SK-N-SH (cell line): ENCODE measurements at regions not wholly inside any gene's neighbourhood (a gene's known extent, or its start where the extent isn't known, plus 50 kb on each side); places are given as distances from the start of the nearest gene placed in this dataset.

ENCODE experiments used
- CTCF ChIA-PET: fragments of 300-600, 350-600 bp; formaldehyde crosslinking; extraction: SDS; loops from one replicate; lab custom pipeline; 2021; lab: Yijun Ruan, JAX
- POLR2A ChIA-PET: fragments of 350-600 bp; sonication (Branson Sonifier 250); formaldehyde crosslinking; extraction: SDS; loops from one replicate; lab custom pipeline; 2020; ENCODE audit warnings: antibody characterized with exemption, inconsistent platforms; lab: Yijun Ruan, JAX
- DNase-seq: peaks from one replicate; pipeline ENCODE4 v3.0.0; 2012
- H2AFZ ChIP-seq: fragments of 200-600 bp; sonication (generic); 2 replicates; pipeline ENCODE4 v1.8.1; 2016; ENCODE audit warnings: antibody characterized with exemption, mild to moderate bottlenecking, low read depth
- H3F3A ChIP-seq: fragments of 200-600 bp; sonication (generic); replicated peaks from 2 replicates; pipeline ENCODE3; 2016; ENCODE audit warnings: antibody characterized with exemption, mild to moderate bottlenecking; ENCODE audit not compliant: insufficient read depth
- H3K27ac ChIP-seq, 2 experiments: fragments of 200-500 bp in 1 of 2; fragments of 200-600 bp in 1 of 2; sonication (Bioruptor generic) in 1 of 2; sonication (generic), shearing (Covaris generic) in 1 of 2; 2 replicates each; pipeline versions ENCODE4 v1.5.1 to v1.6.1; 2014 to 2016; ENCODE audit warnings: low read depth in 2 of 2, inconsistent platforms in 1 of 2, low read length in 1 of 2, mild to moderate bottlenecking in 1 of 2, mixed read lengths in 1 of 2
- H3K27me3 ChIP-seq: fragments of 200-600 bp; sonication (generic), shearing (Covaris generic); 2 replicates; pipeline ENCODE4 v1.6.1; 2016; ENCODE audit warnings: mixed run types; ENCODE audit not compliant: insufficient read depth
- H3K36me3 ChIP-seq, 2 experiments: fragments of 200-500 bp in 1 of 2; fragments of 200-600 bp in 1 of 2; sonication (Bioruptor generic) in 1 of 2; sonication (generic) in 1 of 2; replicated peaks in 1 of 2; 2 replicates each; pipeline versions ENCODE3 to v1.5.1; 2014 to 2016; ENCODE audit warnings: low read length in 1 of 2, mild to moderate bottlenecking in 1 of 2; ENCODE audit not compliant: insufficient read depth in 2 of 2, control insufficient read depth in 1 of 2
- H3K4me1 ChIP-seq, 2 experiments: fragments of 200-500 bp in 1 of 2; fragments of 200-600 bp in 1 of 2; sonication (Bioruptor generic) in 1 of 2; sonication (generic), shearing (Covaris generic) in 1 of 2; 2 replicates each; pipeline versions ENCODE4 v1.5.1 to v1.6.1; 2014 to 2016; ENCODE audit warnings: low read depth in 1 of 2, low read length in 1 of 2, mixed run types in 1 of 2; ENCODE audit not compliant: insufficient read depth in 2 of 2, control insufficient read depth in 1 of 2
- H3K4me2 ChIP-seq: fragments of 200-600 bp; sonication (generic), shearing (Covaris generic); 2 replicates; pipeline ENCODE4 v1.6.1; 2017; ENCODE audit warnings: mixed run types
- H3K4me3 ChIP-seq, 2 experiments: fragments of 200-500 bp in 1 of 2; fragments of 200-600 bp in 1 of 2; sonication (Bioruptor generic) in 1 of 2; sonication (generic), shearing (Covaris generic) in 1 of 2; 2 replicates each; pipeline versions ENCODE4 v1.5.1 to v1.8.1; 2014 to 2016; ENCODE audit warnings: low read depth in 2 of 2, inconsistent platforms in 1 of 2, low read length in 1 of 2, mild to moderate bottlenecking in 1 of 2, mixed read lengths in 1 of 2, moderate library complexity in 1 of 2
- H3K79me2 ChIP-seq: fragments of 200-600 bp; sonication (generic); 2 replicates; pipeline ENCODE4 v1.8.1; 2017; ENCODE audit warnings: mild to moderate bottlenecking; ENCODE audit not compliant: insufficient read depth
- H3K9ac ChIP-seq: fragments of 200-600 bp; sonication (generic); 2 replicates; pipeline ENCODE4 v1.6.1; 2017; ENCODE audit warnings: mixed run types
- H3K9me2 ChIP-seq: fragments of 200-600 bp; sonication (generic); 2 replicates; pipeline ENCODE4 v1.6.1; 2017; ENCODE audit warnings: mixed run types
- H3K9me3 ChIP-seq: fragments of 200-600 bp; sonication (generic); 2 replicates; pipeline ENCODE4 v1.6.1; 2017; ENCODE audit warnings: mixed run types, mild to moderate bottlenecking, moderate library complexity
- H4K20me1 ChIP-seq: fragments of 200-600 bp; sonication (generic); 2 replicates; pipeline ENCODE4 v1.6.1; 2017; ENCODE audit warnings: mild to moderate bottlenecking, mixed run types; ENCODE audit not compliant: insufficient read depth
- EZH2phosphoT487 ChIP-seq: fragments of 200-600 bp; sonication (generic); IDR thresholded peaks from 2 replicates; pipeline ENCODE4 v1.6.1; 2017; ENCODE audit warnings: low read depth, mixed run types, mild to moderate bottlenecking, antibody characterized with exemption, moderate library complexity, borderline replicate concordance
- FOXJ3 ChIP-seq: sonication (generic); formaldehyde crosslinking; IDR thresholded peaks from 2 replicates; pipeline ENCODE4 v1.5.1; 2020; ENCODE audit warnings: mild to moderate bottlenecking, missing genetic modification reagents
- FOXM1 ChIP-seq: IDR thresholded peaks from 2 replicates; pipeline ENCODE4 v1.4.0; 2012; ENCODE audit warnings: low read depth, mild to moderate bottlenecking
- GABPA ChIP-seq: IDR thresholded peaks from 2 replicates; pipeline ENCODE4 v1.4.0; 2012; ENCODE audit warnings: low read depth, mild to moderate bottlenecking
- GATA2 ChIP-seq: sonication (generic); formaldehyde crosslinking; IDR thresholded peaks from 2 replicates; pipeline ENCODE4 v1.5.0; 2020; ENCODE audit warnings: mild to moderate bottlenecking, missing genetic modification reagents
- JUND ChIP-seq: IDR thresholded peaks from 2 replicates; pipeline ENCODE4 v1.4.0; 2012
- MEF2A ChIP-seq: IDR thresholded peaks from 2 replicates; pipeline ENCODE4 v1.4.0; 2012; ENCODE audit warnings: low read depth, borderline replicate concordance
- MXI1 ChIP-seq: IDR thresholded peaks from 2 replicates; pipeline ENCODE4 v1.6.1; 2012; ENCODE audit warnings: mild to moderate bottlenecking, low read depth, low read length, improper control_type of control experiment
- NRF1 ChIP-seq: IDR thresholded peaks from 2 replicates; pipeline ENCODE4 v1.6.1; 2012; ENCODE audit warnings: low read depth, mild to moderate bottlenecking, low read length
- RAD21 ChIP-seq: IDR thresholded peaks from 2 replicates; pipeline ENCODE4 v1.6.1; 2012; ENCODE audit warnings: mild to moderate bottlenecking, low read length
- RCOR1 ChIP-seq: fragments of 150-350 bp; IDR thresholded peaks from 2 replicates; pipeline ENCODE4 v1.6.1; 2017; ENCODE audit warnings: antibody characterized with exemption, low read length
- RFX5 ChIP-seq: IDR thresholded peaks from 2 replicates; pipeline ENCODE4 v1.6.1; 2012; ENCODE audit warnings: mild to moderate bottlenecking, improper control_type of control experiment, low read length
- SMC3 ChIP-seq: IDR thresholded peaks from 2 replicates; pipeline ENCODE4 v1.6.1; 2012; ENCODE audit warnings: low read depth, low read length, improper control_type of control experiment
- TAF1 ChIP-seq: IDR thresholded peaks from 2 replicates; pipeline ENCODE4 v1.6.1; 2012; ENCODE audit warnings: low read depth, mild to moderate bottlenecking, low read length, moderate library complexity, borderline replicate concordance
- TCF12 ChIP-seq: IDR thresholded peaks from 2 replicates; pipeline ENCODE4 v1.4.0; 2012
- TEAD4 ChIP-seq: IDR thresholded peaks from 2 replicates; pipeline ENCODE4 v1.4.0; 2012; ENCODE audit warnings: mild to moderate bottlenecking, borderline replicate concordance; ENCODE audit not compliant: insufficient read depth
- WGBS: methylation state at CpG from one replicate; pipeline ENCODE4 v1.1.6; 2017; ENCODE audit warnings: low lambda C conversion rate; 5-methylcytosine and 5-hydroxymethylcytosine counted together
- TF ChIP-seq, protein P1 (sequence below): IDR thresholded peaks from 2 replicates; pipeline ENCODE4 v1.4.0; 2012; ENCODE audit warnings: low read depth
- TF ChIP-seq, protein P2 (sequence below): IDR thresholded peaks from 2 replicates; pipeline ENCODE4 v1.4.0; 2012; ENCODE audit warnings: low read depth, borderline replicate concordance
- TF ChIP-seq, protein P3 (sequence below): IDR thresholded peaks from 2 replicates; pipeline ENCODE4 v1.6.1; 2012; ENCODE audit warnings: mild to moderate bottlenecking, low read depth, low read length, moderate library complexity
- TF ChIP-seq, protein P4 (sequence below): fragments of 150-350 bp; IDR thresholded peaks from 2 replicates; pipeline ENCODE4 v1.6.1; 2016; ENCODE audit warnings: mild to moderate bottlenecking, low read depth, low read length

- Histone ChIP-seq H3K4me3 (no peak overlapping the region), H3K79me2 (no peaks in the 10 kb centered on the region), H3K9me3 (no peaks in the 10 kb centered on the region), H3K4me2 (no peak overlapping the region), H3K36me3 (no peaks in the 10 kb centered on the region), H3F3A (no peaks in the 10 kb centered on the region), H3K9me2 (no peaks in the 10 kb centered on the region), H3K4me1 (peaks cover 0 to 13% of the 10 kb centered on the region in 2 experiments; a peak in 1 of 4 replicates), H3K27ac (no peak overlapping the region), H4K20me1 (no peaks in the 10 kb centered on the region), H3K27me3 (no peaks in the 10 kb centered on the region), H2AFZ (no peak overlapping the region), H3K9ac (no peak overlapping the region)
- DNase-seq: no peak
- POLR2A ChIA-PET: no interaction called here
- CTCF ChIA-PET: interaction anchor here (0.9 kb wide), 1 partner anchor 13 kb away, joined by 3 read pairs; no protein-coding TSS in a partner anchor
- TF ChIP-seq, protein P1, sequence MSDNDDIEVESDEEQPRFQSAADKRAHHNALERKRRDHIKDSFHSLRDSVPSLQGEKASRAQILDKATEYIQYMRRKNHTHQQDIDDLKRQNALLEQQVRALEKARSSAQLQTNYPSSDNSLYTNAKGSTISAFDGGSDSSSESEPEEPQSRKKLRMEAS: no peak
- no peak for TF ChIP-seq TEAD4
- no peak for TF ChIP-seq GABPA
- TF ChIP-seq RAD21: no peak
- no peak for TF ChIP-seq TAF1
- no peak for TF ChIP-seq JUND
- no peak for TF ChIP-seq MEF2A
- TF ChIP-seq, protein P2, sequence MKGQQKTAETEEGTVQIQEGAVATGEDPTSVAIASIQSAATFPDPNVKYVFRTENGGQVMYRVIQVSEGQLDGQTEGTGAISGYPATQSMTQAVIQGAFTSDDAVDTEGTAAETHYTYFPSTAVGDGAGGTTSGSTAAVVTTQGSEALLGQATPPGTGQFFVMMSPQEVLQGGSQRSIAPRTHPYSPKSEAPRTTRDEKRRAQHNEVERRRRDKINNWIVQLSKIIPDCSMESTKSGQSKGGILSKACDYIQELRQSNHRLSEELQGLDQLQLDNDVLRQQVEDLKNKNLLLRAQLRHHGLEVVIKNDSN: no peak
- no peak for TF ChIP-seq RFX5
- TF ChIP-seq, protein P3, sequence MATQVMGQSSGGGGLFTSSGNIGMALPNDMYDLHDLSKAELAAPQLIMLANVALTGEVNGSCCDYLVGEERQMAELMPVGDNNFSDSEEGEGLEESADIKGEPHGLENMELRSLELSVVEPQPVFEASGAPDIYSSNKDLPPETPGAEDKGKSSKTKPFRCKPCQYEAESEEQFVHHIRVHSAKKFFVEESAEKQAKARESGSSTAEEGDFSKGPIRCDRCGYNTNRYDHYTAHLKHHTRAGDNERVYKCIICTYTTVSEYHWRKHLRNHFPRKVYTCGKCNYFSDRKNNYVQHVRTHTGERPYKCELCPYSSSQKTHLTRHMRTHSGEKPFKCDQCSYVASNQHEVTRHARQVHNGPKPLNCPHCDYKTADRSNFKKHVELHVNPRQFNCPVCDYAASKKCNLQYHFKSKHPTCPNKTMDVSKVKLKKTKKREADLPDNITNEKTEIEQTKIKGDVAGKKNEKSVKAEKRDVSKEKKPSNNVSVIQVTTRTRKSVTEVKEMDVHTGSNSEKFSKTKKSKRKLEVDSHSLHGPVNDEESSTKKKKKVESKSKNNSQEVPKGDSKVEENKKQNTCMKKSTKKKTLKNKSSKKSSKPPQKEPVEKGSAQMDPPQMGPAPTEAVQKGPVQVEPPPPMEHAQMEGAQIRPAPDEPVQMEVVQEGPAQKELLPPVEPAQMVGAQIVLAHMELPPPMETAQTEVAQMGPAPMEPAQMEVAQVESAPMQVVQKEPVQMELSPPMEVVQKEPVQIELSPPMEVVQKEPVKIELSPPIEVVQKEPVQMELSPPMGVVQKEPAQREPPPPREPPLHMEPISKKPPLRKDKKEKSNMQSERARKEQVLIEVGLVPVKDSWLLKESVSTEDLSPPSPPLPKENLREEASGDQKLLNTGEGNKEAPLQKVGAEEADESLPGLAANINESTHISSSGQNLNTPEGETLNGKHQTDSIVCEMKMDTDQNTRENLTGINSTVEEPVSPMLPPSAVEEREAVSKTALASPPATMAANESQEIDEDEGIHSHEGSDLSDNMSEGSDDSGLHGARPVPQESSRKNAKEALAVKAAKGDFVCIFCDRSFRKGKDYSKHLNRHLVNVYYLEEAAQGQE: no peak
- TF ChIP-seq SMC3: no peak
- TF ChIP-seq FOXM1: no peak
- TF ChIP-seq RCOR1: no peak
- TF ChIP-seq FOXJ3 (CRISPR knock-in tag): no peak
- no peak for TF ChIP-seq MXI1
- no peak for TF ChIP-seq GATA2 (CRISPR knock-in tag)
- no peak for TF ChIP-seq EZH2phosphoT487
- no peak for TF ChIP-seq TCF12
- TF ChIP-seq, protein P4, sequence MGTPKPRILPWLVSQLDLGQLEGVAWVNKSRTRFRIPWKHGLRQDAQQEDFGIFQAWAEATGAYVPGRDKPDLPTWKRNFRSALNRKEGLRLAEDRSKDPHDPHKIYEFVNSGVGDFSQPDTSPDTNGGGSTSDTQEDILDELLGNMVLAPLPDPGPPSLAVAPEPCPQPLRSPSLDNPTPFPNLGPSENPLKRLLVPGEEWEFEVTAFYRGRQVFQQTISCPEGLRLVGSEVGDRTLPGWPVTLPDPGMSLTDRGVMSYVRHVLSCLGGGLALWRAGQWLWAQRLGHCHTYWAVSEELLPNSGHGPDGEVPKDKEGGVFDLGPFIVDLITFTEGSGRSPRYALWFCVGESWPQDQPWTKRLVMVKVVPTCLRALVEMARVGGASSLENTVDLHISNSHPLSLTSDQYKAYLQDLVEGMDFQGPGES: no peak
- no peak for TF ChIP-seq NRF1
- whole genome bisulfite sequencing: 56% methylated on average over 3 of the region's 3 CpGs
These were observed 1290.4 kb upstream of the PCDH20 start for GRCh38 chr13:62706048-62706447.
